GM19099 (cell line): ENCODE measurements at regions not wholly inside any gene's neighbourhood (a gene's known extent, or its start where the extent isn't known, plus 50 kb on each side); places are given as distances from the start of the nearest gene placed in this dataset.

Source experiments
- POLR2A ChIP-seq: IDR thresholded peaks from 3 replicates; pipeline ENCODE4 v1.6.1; 2011; ENCODE audit warnings: low read depth; ENCODE audit not compliant: insufficient read length; ENCODE audit errors: extremely low read depth

- no peak for TF ChIP-seq POLR2A
Measured at GRCh38 chr12:131352296-131352900, 358.5 kb upstream of the SFSWAP start.

- TF ChIP-seq POLR2A: no peak
Measured at GRCh38 chr12:131353376-131353775, 357.5 kb upstream of the SFSWAP start.

DNA sequence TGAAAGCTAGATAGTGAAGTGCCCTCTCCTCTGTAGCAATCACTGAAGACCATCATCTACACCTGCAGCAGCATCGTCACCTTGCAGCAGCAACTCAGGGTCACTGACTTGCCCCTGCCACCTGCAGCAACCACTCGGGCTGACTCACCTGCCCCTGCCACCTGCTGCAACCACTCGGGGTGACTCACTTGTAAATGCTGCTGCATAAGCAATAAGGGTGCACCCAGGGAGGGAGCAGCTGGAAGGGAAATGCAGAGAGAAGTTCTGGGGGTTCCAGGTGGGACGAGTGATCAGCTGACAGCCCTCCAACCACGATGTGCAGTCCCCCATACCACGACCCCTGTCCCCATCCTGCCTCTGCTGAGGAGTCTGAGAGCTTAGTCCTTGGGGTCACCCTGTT is 357.1 kb upstream of the SFSWAP start:
- no peak for TF ChIP-seq POLR2A

GRCh38 chr12:131355361-131356245 is 355.3 kb upstream of the SFSWAP start:
- no peak for TF ChIP-seq POLR2A

GRCh38 chr12:131356485-131357184 is 354.3 kb upstream of the SFSWAP start:
- TF ChIP-seq POLR2A: no peak

GRCh38 chr12:131357185-131357747 is 353.6 kb upstream of the SFSWAP start:
- TF ChIP-seq POLR2A: no peak

DNA sequence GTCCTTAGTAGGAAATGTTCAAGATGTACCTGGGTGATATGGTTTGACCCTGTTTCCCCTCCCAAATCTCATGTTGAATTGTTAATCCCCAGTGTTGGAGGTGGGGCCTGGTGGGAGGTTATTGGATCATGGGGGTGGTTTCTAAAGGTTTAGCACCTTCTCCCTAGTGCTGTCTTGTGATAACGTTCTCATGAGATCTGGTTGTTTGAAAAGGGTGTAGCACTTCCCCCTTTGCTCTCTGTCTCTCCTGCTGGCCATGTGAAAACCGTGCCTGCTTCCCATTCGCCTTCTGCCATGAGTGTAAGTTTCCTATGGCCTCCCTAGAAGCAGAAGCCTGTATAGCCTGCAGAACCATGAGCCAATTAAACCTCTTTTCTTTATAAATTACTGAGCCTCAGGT is 353.0 kb upstream of the SFSWAP start:
- TF ChIP-seq POLR2A: no peak

- no peak for TF ChIP-seq POLR2A
Measured at GRCh38 chr12:131362291-131363211, 348.3 kb upstream of the SFSWAP start.

GRCh38 chr12:131363393-131363792 is 347.5 kb upstream of the SFSWAP start:
- no peak for TF ChIP-seq POLR2A

DNA sequence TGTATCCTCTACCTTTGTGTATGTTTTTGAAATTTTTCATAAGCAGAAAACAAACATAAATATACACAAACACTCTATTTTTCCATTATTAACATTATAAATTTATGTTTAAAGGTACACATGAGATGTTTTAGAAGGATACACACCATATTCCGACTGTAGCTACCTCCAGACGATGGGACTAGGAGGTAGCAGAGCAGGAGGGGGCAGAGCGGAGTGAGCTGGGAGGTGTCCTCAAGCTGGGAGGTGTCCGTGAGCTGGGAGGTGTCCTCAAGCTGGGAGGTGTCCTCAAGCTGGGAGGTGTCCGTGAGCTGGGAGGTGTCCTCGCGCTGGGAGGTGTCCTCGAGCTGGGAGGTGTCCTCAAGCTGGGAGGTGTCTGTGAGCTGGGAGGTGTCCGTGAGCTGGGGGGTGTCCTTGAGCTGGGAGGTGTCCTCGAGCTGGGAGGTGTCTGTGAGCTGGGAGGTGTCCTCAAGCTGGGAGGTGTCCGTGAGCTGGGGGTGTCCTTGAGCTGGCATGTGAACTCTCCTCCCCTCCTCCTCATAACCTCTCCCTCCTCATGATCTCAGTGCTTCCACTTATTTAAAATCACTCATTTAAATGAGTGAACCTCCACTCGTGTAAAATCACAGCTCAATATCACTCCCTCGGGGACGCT is 346.9 kb upstream of the SFSWAP start:
- TF ChIP-seq POLR2A: no peak

DNA sequence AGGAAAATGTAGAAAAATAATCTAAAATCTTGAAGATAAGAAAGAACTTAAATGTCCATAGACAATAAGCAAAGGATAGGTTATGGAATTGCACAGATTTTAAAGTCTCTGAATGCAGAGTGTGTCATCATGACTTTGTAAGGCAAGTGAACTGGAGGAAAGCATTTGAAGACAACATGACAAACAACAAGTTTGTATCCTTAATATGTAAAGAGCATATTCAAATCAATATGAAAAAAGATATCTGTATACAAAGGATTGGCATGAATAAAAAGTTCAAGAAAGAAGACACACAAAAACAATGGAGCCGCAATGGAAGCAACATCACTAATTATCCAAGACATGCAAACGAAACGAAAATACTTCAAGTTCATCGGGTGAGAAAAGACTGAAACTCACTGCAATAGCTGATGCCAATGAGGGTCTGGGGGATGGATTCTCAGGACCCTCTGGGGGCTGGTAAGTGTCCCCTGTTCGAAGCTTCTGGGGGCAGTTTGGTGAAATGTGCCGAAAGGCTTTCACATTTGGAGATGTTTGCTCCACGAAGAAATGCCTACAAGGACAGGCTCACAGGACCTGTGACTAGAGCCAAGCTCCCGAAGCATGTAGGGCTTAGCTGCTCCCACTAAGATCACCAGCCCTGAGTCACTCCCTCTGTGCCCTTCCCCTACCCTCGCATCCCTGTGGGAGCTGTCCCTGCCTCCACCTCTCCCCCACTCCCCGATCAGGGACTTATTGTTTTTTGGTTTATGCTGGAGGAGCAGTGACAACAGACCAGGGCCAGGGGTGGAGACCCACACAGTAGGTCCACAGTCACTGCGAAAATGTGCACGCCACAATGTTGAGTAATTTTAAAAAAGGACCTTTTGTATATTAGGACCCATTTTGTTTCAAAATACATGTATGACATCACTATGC is 345.7 kb upstream of the SFSWAP start:
- TF ChIP-seq POLR2A: no peak

- TF ChIP-seq POLR2A: no peak
Measured at GRCh38 chr12:131365821-131366260, 345.0 kb upstream of the SFSWAP start.
